ENCODE measurements at regions not wholly inside any gene's neighbourhood (a gene's known extent, or its start where the extent isn't known, plus 50 kb on each side); places are given as distances from the start of the nearest gene placed in this dataset.

GRCh38 chr3:194787072-194787471 is 101.4 kb downstream of the FAM43A start:
- Histone ChIP-seq H3K9me3 (ENCODE audit: low read length) (no peaks in the 10 kb centered on the region), H4K20me1 (ENCODE audit: insufficient read depth, low read length) (no peaks in the 10 kb centered on the region), H3K36me3 (replicated peaks in 1 of 2; ENCODE audit: control insufficient read depth in 1 of 2, insufficient read depth in 2 of 2, low read length in 2 of 2) (no peaks in the 10 kb centered on the region), H3K27ac (ENCODE audit: extremely low read length, insufficient read depth, low read length) (no peak overlapping the region), H3K79me2 (ENCODE audit: insufficient read depth, low read length) (no peaks in the 10 kb centered on the region), H3K4me2 (ENCODE audit: low read depth, low read length) (no peak overlapping the region), H3K9ac (ENCODE audit: insufficient read depth, low read depth, low read length) (no peak overlapping the region), H3K4me1 (ENCODE audit: insufficient read depth, low read length) (peaks cover 37% of the 10 kb centered on the region), H3K4me3 (replicated peaks in 1 of 3; ENCODE audit: insufficient read depth in 1 of 3, low read depth in 2 of 3, low read length in 3 of 3) (no peak overlapping the region), H3K27me3 (ENCODE audit: control insufficient read depth in 1 of 2, insufficient read depth in 2 of 2, low read length in 2 of 2) (peaks cover 0 to 4% of the 10 kb centered on the region in 2 experiments; a peak in 1 of 5 replicates), H2AFZ (ENCODE audit: low read length) (no peak overlapping the region)
- FAIRE-seq: no peak
- ChIA-PET CTCF (ENCODE audit: low intra/inter-chr PET ratio, low total read pairs) (no interaction called here), POLR2A (no interaction called here)
- no peak for ATAC-seq
- 0% methylated on average over 2 of the region's 2 CpGs for WGBS (ENCODE audit: low lambda C conversion rate)
- BruUV-seq (replicated peaks): no TSS peak
- DNase-seq (ENCODE audit: low spot score): no peak
- intact Hi-C loops (cut with micrococcal nuclease; ENCODE audit: unreplicated experiment): no loop called here
- in situ Hi-C loops (cut with HindIII; ENCODE audit: extremely low pct_ligation_motif_present, low pct_unique_long_range_greater_than_20kb): no loop called here
- no peak for TF ChIP-seq RBM39 (IDR thresholded peaks at IDR 0.05; ENCODE audit: low read depth, low read length, poor library complexity, severe bottlenecking)
- TF ChIP-seq ZNF382 (CRISPR knock-in tag; IDR thresholded peaks at IDR 0.05; ENCODE audit: borderline replicate concordance): no peak
- no peak for TF ChIP-seq ZFAT (CRISPR knock-in tag; conservative IDR thresholded peaks at IDR 0.05)
- no peak for TF ChIP-seq ZNF512 (CRISPR knock-in tag; IDR thresholded peaks at IDR 0.05)
- TF ChIP-seq EEA1 (CRISPR knock-in tag; IDR thresholded peaks at IDR 0.05; ENCODE audit: borderline replicate concordance): no peak
- TF ChIP-seq DNMT1 (CRISPR knock-in tag; IDR thresholded peaks at IDR 0.05): no peak
- TF ChIP-seq PCBP2 (optimal IDR thresholded peaks at IDR 0.05; ENCODE audit: low read depth, low read length, poor library complexity, severe bottlenecking): no peak
- TF ChIP-seq DBP (CRISPR knock-in tag; IDR thresholded peaks at IDR 0.05; ENCODE audit: not compliant biosample characterization): no peak
- no peak for TF ChIP-seq ZNF205 (CRISPR knock-in tag; IDR thresholded peaks at IDR 0.05)
- TF ChIP-seq KDM5B (CRISPR knock-in tag; IDR thresholded peaks at IDR 0.05; ENCODE audit: borderline replicate concordance): no peak
- TF ChIP-seq RFX1 (IDR thresholded peaks at IDR 0.05): no peak
- TF ChIP-seq SNAPC5 (CRISPR knock-in tag; IDR thresholded peaks at IDR 0.05; ENCODE audit: borderline replicate concordance): no peak
- TF ChIP-seq RELA (CRISPR knock-in tag; IDR thresholded peaks at IDR 0.05): no peak
- no peak for TF ChIP-seq SNRNP70 (IDR thresholded peaks at IDR 0.05; ENCODE audit: low read depth, low read length)
- TF ChIP-seq, protein P1, sequence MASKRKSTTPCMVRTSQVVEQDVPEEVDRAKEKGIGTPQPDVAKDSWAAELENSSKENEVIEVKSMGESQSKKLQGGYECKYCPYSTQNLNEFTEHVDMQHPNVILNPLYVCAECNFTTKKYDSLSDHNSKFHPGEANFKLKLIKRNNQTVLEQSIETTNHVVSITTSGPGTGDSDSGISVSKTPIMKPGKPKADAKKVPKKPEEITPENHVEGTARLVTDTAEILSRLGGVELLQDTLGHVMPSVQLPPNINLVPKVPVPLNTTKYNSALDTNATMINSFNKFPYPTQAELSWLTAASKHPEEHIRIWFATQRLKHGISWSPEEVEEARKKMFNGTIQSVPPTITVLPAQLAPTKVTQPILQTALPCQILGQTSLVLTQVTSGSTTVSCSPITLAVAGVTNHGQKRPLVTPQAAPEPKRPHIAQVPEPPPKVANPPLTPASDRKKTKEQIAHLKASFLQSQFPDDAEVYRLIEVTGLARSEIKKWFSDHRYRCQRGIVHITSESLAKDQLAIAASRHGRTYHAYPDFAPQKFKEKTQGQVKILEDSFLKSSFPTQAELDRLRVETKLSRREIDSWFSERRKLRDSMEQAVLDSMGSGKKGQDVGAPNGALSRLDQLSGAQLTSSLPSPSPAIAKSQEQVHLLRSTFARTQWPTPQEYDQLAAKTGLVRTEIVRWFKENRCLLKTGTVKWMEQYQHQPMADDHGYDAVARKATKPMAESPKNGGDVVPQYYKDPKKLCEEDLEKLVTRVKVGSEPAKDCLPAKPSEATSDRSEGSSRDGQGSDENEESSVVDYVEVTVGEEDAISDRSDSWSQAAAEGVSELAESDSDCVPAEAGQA (IDR thresholded peaks at IDR 0.05; ENCODE audit: low read depth): no peak
- TF ChIP-seq, protein P1 (CRISPR knock-in tag; IDR thresholded peaks at IDR 0.05; ENCODE audit: borderline replicate concordance): no peak
- no peak for TF ChIP-seq HIVEP1 (CRISPR knock-in tag; IDR thresholded peaks at IDR 0.05)
